HG03354 (cell line): ENCODE measurements at regions not wholly inside any gene's neighbourhood (a gene's known extent, or its start where the extent isn't known, plus 50 kb on each side); places are given as distances from the start of the nearest gene placed in this dataset.
"Not testable (repeated sequence)": the region's sequence is repeated elsewhere in the genome, so short reads cannot be mapped to it uniquely, and the experiment has no call there.

Experiments used
- ATAC-seq: cut with Tn5 transposase; IDR thresholded peaks from one replicate; pipeline ENCODE4 v1.9.1; 2021; ENCODE audit warnings: mild to moderate bottlenecking; ENCODE audit not compliant: unreplicated experiment, poor library complexity, severe bottlenecking

GRCh38 chr1:144516172-144516571 lies 54.7 kb upstream of the NBPF15 start:
- not testable (repeated sequence) for ATAC-seq

GRCh38 chr1:144516906-144517305 lies 55.4 kb upstream of the NBPF15 start:
- ATAC-seq = not testable (repeated sequence)

GRCh38 chr1:144518439-144518838 lies 57.0 kb upstream of the NBPF15 start:
- ATAC-seq = not testable (repeated sequence)

- not testable (repeated sequence) for ATAC-seq
Measured at GRCh38 chr1:144519528-144520189, 58.2 kb upstream of the NBPF15 start.

- ATAC-seq = peak; percentile 59
Measured at GRCh38 chr1:144523661-144524407, 62.4 kb upstream of the NBPF15 start.

- peak; percentile 46 for ATAC-seq
Measured at GRCh38 chr1:144532156-144532607, 60.5 kb upstream of the PPIAL4F start.

- not testable (repeated sequence) for ATAC-seq
Measured at GRCh38 chr1:144533480-144533879, 59.2 kb upstream of the PPIAL4F start.

GRCh38 chr1:144534286-144534685 lies 58.4 kb upstream of the PPIAL4F start:
- not testable (repeated sequence) for ATAC-seq

- ATAC-seq = not testable (repeated sequence)
Measured at GRCh38 chr1:144536677-144537076, 56.0 kb upstream of the PPIAL4F start.

- ATAC-seq = not testable (repeated sequence)
Measured at GRCh38 chr1:144537234-144537633, 55.5 kb upstream of the PPIAL4F start.

- not testable (repeated sequence) for ATAC-seq
Measured at GRCh38 chr1:144538736-144539135, 54.0 kb upstream of the PPIAL4F start.

- not testable (repeated sequence) for ATAC-seq
Measured at GRCh38 chr1:144539191-144539960, 53.3 kb upstream of the PPIAL4F start.
